ENCODE measurements at regions not wholly inside any gene's neighbourhood (a gene's known extent, or its start where the extent isn't known, plus 50 kb on each side); places are given as distances from the start of the nearest gene placed in this dataset.

- WGBS (ENCODE audit: insufficient coverage, low coverage, missing lambda C conversion rate) = 0% methylated on average over 3 of the region's 3 CpGs
- no peaks in the 10 kb centered on the region for H3K9me1 ChIP-seq (ENCODE audit: control insufficient read depth, insufficient read depth, low read length)
- no peak overlapping the region for H3K27ac ChIP-seq (ENCODE audit: extremely low read depth, low read depth, low read length)
- H3K4me2 ChIP-seq (ENCODE audit: insufficient read depth, low read length) = no peak overlapping the region
- ATAC-seq = no peak
- DNase-seq (ENCODE audit: extremely low read depth in 1 of 4, low spot score in 3 of 4) = no peak
- FAIRE-seq = no peak
- no peak overlapping the region for H2AFZ ChIP-seq (ENCODE audit: low read depth, low read length)
- peaks cover 2% of the 10 kb centered on the region; the same call in 1 of the 2 replicates for H3K9me3 ChIP-seq (replicated peaks; ENCODE audit: control insufficient read depth, insufficient read depth, low read depth, low read length)
- CTCF ChIA-PET (ENCODE audit: low intra/inter-chr PET ratio) = no interaction called here
- no peaks in the 10 kb centered on the region for H3K36me3 ChIP-seq (ENCODE audit: control insufficient read depth, insufficient read depth, low read length)
- no peaks in the 10 kb centered on the region for H3K79me2 ChIP-seq (ENCODE audit: control insufficient read depth, insufficient read depth, low read length)
- H4K20me1 ChIP-seq (replicated peaks; ENCODE audit: control insufficient read depth, insufficient read depth, low read length) = no peaks in the 10 kb centered on the region
- POLR2A ChIA-PET = interaction anchor here (0.5 kb wide), 1 partner anchor 167 kb away, joined by 3 read pairs; no protein-coding TSS in a partner anchor
- in situ Hi-C loops (cut with MboI) (no loop called here), intact Hi-C loops (cut with micrococcal nuclease) (no loop called here)
- H3K27me3 ChIP-seq (ENCODE audit: control insufficient read depth in 2 of 2, insufficient read depth in 2 of 2, low read length in 2 of 2) = no peaks in the 10 kb centered on the region
- no peak overlapping the region for H3K4me3 ChIP-seq
- TF ChIP-seq DNMT1 (IDR thresholded peaks at IDR 0.05) (no peak), BMI1 (IDR thresholded peaks at IDR 0.05; ENCODE audit: low read length) (no peak), MCM5 (IDR thresholded peaks at IDR 0.05; ENCODE audit: low read depth) (no peak), RBM14 (IDR thresholded peaks at IDR 0.05; ENCODE audit: borderline replicate concordance, insufficient read depth, low read depth, low read length) (no peak), ZNF232 (CRISPR knock-in tag; IDR thresholded peaks at IDR 0.05) (no peak), NEUROD1 (IDR thresholded peaks at IDR 0.05; ENCODE audit: borderline replicate concordance, low read depth, low read length, partially characterized antibody) (no peak), AFF1 (IDR thresholded peaks at IDR 0.05; ENCODE audit: low read depth in 1 of 2, partially characterized antibody in 2 of 2) (no peak), TFAP4 (CRISPR knock-in tag; IDR thresholded peaks at IDR 0.05; ENCODE audit: borderline replicate concordance) (no peak), SFPQ (IDR thresholded peaks at IDR 0.05; ENCODE audit: low read depth, low read length) (no peak), ZKSCAN8 (CRISPR knock-in tag; IDR thresholded peaks at IDR 0.05) (no peak), NCOA4 (IDR thresholded peaks at IDR 0.05; ENCODE audit: partially characterized antibody) (no peak), SMAD2 (IDR thresholded peaks at IDR 0.05; ENCODE audit: low read depth, low read length) (no peak), RBM25 (IDR thresholded peaks at IDR 0.05; ENCODE audit: low read depth, low read length, severe bottlenecking) (no peak), CTCFL (IDR thresholded peaks at IDR 0.05; ENCODE audit: borderline replicate concordance, insufficient read depth, low read depth, low read length, poor library complexity, severe bottlenecking) (no peak)
- H3K9ac ChIP-seq (ENCODE audit: insufficient read depth in 1 of 2, low read depth in 2 of 2, low read length in 2 of 2) = no peak overlapping the region
- H3K4me1 ChIP-seq (replicated peaks in 1 of 2; ENCODE audit: control insufficient read depth in 2 of 2, insufficient read depth in 2 of 2, low read length in 2 of 2) = no peaks in the 10 kb centered on the region
- no TSS peak for BruUV-seq (replicated peaks)
These were observed 262.1 kb upstream of the ST6GAL2 start for GRCh38 chr2:107148055-107148454.

All from K562 (cell line).